Choroid plexus epithelial cell (primary cell): ENCODE measurements at regions not wholly inside any gene's neighbourhood (a gene's known extent, or its start where the extent isn't known, plus 50 kb on each side); places are given as distances from the start of the nearest gene placed in this dataset.

Experiments
- DNase-seq: peaks from one replicate; pipeline ENCODE4 v3.0.0-alpha.2; 2010; ENCODE audit warnings: low read depth
- H3K4me3 ChIP-seq: 2 replicates; pipeline ENCODE4 v1.5.1; 2011; ENCODE audit warnings: low read depth, mild to moderate bottlenecking, control low read depth, low read length, moderate library complexity
- CTCF ChIP-seq: conservative IDR thresholded peaks from 2 replicates; pipeline ENCODE4 v1.5.1; 2011; ENCODE audit warnings: low read depth, mild to moderate bottlenecking, control low read depth, inconsistent platforms, low read length, moderate library complexity

GRCh38 chr11:70755410-70756158 lies 357.3 kb downstream of the CTTN start:
- H3K4me3 ChIP-seq, result no peak overlapping the region
- DNase-seq, result peak; percentile 71
- peak; percentile 87 for TF ChIP-seq CTCF

- H3K4me3 ChIP-seq, result no peak overlapping the region
- no peak for DNase-seq
- no peak for TF ChIP-seq CTCF
Measured at GRCh38 chr11:70756341-70756740, 358.0 kb downstream of the CTTN start.

GRCh38 chr11:70756756-70757155 lies 358.4 kb downstream of the CTTN start:
- no peak overlapping the region for H3K4me3 ChIP-seq
- no peak for DNase-seq
- TF ChIP-seq CTCF, result no peak

GRCh38 chr11:70757241-70757640 lies 358.9 kb downstream of the CTTN start:
- DNase-seq, result no peak
- no peak overlapping the region for H3K4me3 ChIP-seq
- no peak for TF ChIP-seq CTCF

- H3K4me3 ChIP-seq, result no peak overlapping the region
- no peak for TF ChIP-seq CTCF
- DNase-seq, result no peak
Measured at GRCh38 chr11:70758206-70758605, 359.9 kb downstream of the CTTN start.

GRCh38 chr11:70759846-70760245 lies 361.5 kb downstream of the CTTN start:
- TF ChIP-seq CTCF, result no peak
- DNase-seq, result no peak
- no peak overlapping the region for H3K4me3 ChIP-seq

- no peak overlapping the region for H3K4me3 ChIP-seq
- no peak for TF ChIP-seq CTCF
- no peak for DNase-seq
Measured at GRCh38 chr11:70760416-70761020, 362.2 kb downstream of the CTTN start.
